Daoy (cell line): ENCODE measurements at regions not wholly inside any gene's neighbourhood (a gene's known extent, or its start where the extent isn't known, plus 50 kb on each side); places are given as distances from the start of the nearest gene placed in this dataset.

Experiments used
- DNase-seq: peaks from one replicate; pipeline ENCODE4 v3.0.0-alpha.2; 2015; ENCODE audit warnings: low read depth

GRCh38 chr2:129891341-129892320, 87.8 kb upstream of the RAB6C start:
- no peak for DNase-seq

- no peak for DNase-seq
Observed at GRCh38 chr2:129892360-129892759, 87.1 kb upstream of the RAB6C start.

DNA sequence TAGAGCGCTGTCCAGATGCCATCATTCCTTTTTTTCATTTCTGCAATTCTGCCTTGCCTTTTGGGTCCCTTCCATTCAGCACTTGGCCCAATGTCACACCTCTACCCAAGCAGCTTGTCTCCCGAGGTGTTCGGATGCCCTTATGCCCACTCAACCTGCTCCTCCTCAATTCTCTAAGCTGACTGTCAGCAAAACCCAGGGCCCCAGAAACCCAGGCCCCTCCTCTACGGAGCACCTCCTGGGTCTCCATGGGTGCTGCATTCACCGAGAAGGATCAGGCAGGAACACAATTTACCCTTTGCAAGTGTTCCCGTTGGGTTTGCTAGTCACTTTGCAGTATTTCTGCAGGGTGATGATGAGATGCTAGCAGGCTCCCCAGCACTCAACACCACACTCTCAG, 86.7 kb upstream of the RAB6C start:
- DNase-seq, result no peak

GRCh38 chr2:129893244-129893643, 86.2 kb upstream of the RAB6C start:
- no peak for DNase-seq

GRCh38 chr2:129894616-129895015, 84.8 kb upstream of the RAB6C start:
- DNase-seq, result no peak

DNA sequence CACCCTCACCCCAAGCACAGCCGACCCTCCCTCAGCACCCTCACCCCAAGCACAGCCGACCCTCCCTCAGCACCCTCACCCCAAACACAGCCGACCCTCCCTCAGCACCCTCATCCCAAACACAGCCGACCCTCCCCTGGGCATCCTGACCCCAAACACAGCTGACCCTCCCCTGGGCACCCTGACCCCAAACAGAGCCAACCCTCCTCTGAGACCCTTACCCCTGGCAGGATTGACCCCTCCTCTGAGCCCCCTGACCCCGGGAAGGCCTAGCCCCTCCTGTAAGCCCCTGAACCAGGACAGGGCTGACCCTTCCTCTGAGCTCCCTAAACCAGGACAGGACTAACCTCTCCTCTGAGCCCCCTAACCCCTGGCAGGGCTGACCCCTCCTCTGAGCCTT, 84.4 kb upstream of the RAB6C start:
- DNase-seq, result no peak

DNA sequence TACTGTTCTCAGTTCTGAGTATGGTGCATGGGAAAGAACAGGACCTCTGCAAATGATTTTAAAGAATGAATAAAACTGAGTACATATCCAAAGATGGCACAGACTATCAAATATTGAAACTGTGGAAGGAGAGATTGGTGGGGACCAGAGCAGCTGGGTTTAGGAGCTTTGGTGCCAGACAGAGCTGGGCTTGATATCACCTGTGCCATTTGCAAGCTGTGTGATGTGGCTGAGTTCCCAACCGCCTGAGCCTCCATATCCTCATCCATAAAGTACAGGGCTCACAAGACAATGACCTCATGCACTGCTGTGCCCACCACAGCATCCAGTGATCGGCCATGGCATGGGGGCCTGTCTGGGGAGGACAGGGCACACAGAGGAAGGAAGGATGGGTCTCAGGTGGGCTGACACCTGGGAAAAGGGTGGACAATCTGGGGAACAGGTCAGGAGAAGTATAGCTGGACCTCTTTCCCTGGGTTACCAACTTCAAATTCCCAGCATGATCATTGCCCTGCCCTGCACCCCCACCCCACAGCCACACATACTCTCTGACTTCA, 83.9 kb upstream of the RAB6C start:
- DNase-seq, result no peak

DNA sequence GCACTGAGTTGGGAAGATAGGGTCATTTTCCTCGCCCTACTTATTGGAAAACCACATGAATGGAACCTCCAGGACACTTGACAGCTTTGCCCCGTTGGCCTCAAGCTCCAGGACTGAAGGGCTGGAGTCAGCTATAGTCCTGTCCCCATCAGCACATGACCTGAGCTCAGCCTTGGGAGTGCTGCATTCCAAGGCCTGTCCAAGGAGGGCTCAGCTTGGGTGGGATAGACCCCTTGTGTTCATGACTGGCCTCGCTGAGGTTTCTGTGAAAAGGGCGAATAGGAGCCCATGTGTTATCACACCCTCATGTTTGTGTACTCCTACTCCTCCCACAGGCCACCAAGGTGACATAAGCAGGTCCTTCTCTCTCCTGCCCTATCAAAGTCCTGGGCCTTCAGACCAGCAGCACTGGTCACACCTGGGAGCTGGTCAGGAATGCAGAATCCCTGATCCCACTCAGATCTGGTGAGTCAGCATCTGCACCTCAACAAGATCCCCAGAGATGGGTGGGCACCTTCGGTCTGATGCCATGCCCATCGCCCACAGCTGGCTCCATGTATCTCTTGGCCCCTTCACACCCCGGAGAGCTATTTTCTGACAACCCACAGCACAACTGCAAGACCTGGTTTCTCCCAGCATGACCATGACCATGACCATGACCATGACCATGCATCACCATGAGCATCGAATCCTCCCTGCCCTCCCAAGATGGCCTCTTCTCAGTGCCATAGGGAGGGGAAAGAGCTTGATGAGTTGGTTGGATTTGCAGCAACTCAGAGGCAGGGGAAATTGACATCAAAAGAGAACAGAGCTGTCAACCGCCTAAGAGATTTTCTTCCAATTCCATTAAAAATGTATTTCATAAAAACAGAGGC, 83.0 kb upstream of the RAB6C start:
- DNase-seq, result no peak

- DNase-seq, result no peak
Observed at GRCh38 chr2:129901754-129902415, 77.6 kb upstream of the RAB6C start.

DNA sequence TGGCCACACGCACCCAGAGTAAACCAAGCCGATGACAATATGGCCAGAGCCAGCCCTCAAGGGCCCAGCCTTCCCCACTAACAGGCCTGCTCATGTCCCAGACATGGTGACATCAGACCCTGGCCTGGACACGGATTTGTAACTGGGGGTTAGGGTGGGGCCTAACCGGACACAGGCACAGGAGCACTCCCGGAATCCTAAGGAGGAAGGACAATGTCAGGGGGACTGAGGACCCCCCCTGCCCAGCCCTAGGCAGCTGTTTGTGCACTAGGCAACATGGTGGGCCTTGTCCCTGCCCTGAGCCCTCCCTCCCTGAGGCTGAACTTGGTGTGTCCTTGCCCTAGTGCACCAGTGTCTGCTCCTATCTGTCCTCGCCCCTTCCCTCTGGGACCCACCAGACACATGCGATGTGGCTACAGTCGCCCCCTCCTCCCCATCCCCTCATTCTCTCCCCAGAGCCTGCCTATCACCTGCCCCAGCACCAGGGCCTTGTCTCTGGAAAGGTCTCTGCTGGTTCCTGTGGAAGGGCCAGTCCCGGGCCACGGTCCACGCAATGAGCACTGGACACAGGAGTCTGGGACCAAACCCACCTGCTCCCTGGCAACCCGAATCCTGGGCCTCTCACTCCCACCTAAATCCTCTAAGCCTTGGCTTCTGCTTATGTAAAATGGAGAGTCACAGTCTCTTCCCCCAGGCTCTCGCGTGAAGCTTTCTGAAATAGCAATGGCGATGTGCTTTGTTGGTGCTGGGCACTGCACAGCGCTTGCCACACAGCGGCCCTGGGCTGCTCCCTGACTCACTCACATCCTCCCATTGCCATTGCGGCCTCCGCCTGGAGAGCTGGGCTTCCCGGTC, 76.5 kb upstream of the RAB6C start:
- DNase-seq, result no peak

DNA sequence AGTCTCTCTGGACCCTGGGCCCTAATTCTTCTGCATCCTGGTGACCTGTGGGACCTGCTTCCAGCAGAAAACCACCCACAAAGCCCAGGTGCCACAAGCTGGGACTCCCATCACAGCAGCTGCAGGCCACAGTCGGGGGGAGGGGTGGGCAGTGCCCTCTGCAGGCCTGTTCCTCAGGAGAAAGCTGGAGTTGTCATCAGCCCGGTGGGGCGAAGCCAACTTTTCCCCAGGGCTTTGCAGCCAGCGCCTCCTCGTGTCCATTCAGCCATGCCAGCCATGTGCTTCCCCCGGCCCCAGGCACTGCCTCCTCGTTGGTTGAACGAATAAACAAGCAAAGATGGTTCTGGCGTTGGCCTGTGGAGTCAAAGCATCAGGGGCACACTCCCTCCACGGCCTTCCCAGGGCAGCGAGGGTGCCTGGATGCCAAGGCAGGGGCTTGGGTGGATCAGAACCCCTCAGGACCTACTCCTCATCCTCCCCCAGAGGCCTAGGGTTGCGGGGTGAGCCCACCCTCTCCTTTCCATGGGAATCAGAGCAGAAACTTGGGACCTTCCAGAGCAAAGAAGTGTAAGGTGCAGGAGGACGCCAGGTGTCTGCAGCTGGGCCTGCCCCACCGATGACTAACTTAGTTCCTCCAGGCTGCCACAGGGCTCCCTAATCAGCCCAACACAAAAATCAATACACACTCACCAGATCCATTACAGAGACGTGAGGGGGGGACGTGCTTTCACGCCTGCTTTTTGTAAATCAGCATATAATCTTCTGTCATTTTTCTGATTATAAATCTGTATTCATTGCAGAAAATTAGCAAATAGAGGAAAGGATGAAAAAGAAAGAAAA, 75.7 kb upstream of the RAB6C start:
- peak; percentile 21 for DNase-seq

DNA sequence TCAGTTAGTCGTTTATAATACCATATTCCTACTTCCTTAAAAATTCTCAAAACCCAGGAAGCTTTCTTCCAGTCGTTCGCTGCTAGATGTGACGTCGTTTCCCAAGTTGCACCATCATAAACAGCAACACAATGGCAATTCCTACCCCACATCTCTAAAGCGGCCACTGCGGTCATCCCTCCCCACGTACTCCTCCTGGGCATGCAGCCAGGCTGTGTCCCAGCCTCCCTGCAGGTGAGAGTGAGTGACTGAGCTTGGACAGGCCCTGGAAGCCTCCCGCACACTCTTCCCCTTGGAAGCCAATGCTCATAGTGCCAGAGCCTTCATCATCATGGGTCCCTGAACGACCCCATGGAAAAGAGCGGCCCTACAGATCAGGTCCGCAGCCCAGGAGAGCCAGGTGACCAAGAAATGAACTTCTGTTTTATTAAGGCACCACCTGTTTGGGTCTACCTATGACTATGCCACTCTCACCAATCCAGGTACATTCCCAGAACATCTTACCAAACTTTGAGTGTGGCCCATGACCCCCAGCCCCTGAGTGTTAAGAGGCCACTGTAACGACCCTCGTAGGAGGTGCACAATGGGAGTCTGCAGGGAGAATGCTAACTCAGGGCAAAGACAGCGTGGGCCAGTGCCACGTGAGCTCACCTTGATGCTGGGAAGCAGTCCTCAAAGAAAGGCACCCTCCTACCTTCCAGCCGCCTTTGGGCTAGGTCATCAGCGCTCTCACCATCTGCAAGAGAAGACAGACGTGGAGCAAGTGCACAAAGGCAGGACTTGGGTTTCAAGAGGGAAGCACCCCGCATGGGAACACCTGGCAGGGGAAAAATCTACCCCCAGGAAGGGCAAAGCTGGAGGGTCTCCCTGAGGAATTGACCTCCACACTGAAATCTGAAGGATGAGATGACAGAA, 74.7 kb upstream of the RAB6C start:
- no peak for DNase-seq

- DNase-seq, result no peak
Observed at GRCh38 chr2:129905664-129906081, 73.8 kb upstream of the RAB6C start.

- DNase-seq, result no peak
Observed at GRCh38 chr2:129906139-129906860, 73.2 kb upstream of the RAB6C start.

DNA sequence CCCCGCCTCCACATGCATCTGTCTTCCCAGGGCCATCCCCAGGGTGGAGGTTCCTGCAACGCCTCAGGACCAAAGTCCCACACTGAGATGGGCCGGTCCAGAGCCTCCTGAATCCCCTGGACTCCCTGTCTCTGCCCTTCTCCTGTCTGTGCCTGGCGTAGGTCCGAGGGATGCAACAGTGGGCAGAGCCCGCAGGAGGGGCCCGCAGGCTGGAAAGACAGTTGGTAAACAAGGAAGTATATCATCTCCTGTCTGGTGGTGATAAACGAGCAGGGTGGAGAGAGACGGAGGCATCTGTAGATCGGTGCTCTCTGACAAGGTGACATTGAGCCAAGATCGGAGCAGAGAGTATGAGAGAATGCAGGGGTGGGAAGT, 72.6 kb upstream of the RAB6C start:
- DNase-seq, result no peak

- DNase-seq, result no peak
Observed at GRCh38 chr2:129907256-129907998, 72.0 kb upstream of the RAB6C start.

- DNase-seq, result no peak
Observed at GRCh38 chr2:129908721-129909373, 70.6 kb upstream of the RAB6C start.
